ENCODE measurements at regions not wholly inside any gene's neighbourhood (a gene's known extent, or its start where the extent isn't known, plus 50 kb on each side); places are given as distances from the start of the nearest gene placed in this dataset.
"Not testable (repeated sequence)": the region's sequence is repeated elsewhere in the genome, so short reads cannot be mapped to it uniquely, and the experiment has no call there.

- 91 to 92% methylated on average over 3 of the region's 3 CpGs for WGBS, 2 experiments
- Histone ChIP-seq H3K9me3 (ENCODE audit: control insufficient read depth, low read length) (no peaks in the 10 kb centered on the region), H3K27me3 (ENCODE audit: control insufficient read depth, insufficient read depth, low read length, poor library complexity, severe bottlenecking) (no peaks in the 10 kb centered on the region)
Measured at GRCh38 chr5:54870271-54870670, 115.1 kb downstream of the ESM1 start.

GRCh38 chr5:54869691-54870090 lies 115.7 kb downstream of the ESM1 start:
- 100% methylated on average over 1 of the region's 1 CpG for WGBS, 2 experiments
- H3K27ac ChIP-seq (ENCODE audit: insufficient read depth, low read depth, low read length, poor library complexity, severe bottlenecking), result no peak overlapping the region

More at GRCh38 chr5:54870271-54870670, 115.1 kb downstream of the ESM1 start:
- Histone ChIP-seq H3K4me3 (ENCODE audit: insufficient read depth, low read depth, low read length) (no peak overlapping the region), H3K36me3 (ENCODE audit: control insufficient read depth, insufficient read depth, low read length) (no peaks in the 10 kb centered on the region), H3K27ac (ENCODE audit: insufficient read depth, low read depth, low read length, poor library complexity, severe bottlenecking) (no peak overlapping the region), H3K4me1 (ENCODE audit: control insufficient read depth, insufficient read depth, low read length) (no peaks in the 10 kb centered on the region)

GRCh38 chr5:54868511-54869483 lies 116.6 kb downstream of the ESM1 start:
- H3K4me1 ChIP-seq (ENCODE audit: control insufficient read depth, insufficient read depth, low read length), result no peaks in the 10 kb centered on the region
- 89% methylated on average over 12 of the region's 12 CpGs for WGBS, 2 experiments
- no peaks in the 10 kb centered on the region for H3K9me3 ChIP-seq (ENCODE audit: control insufficient read depth, low read length)
- no peak overlapping the region for H3K4me3 ChIP-seq (ENCODE audit: insufficient read depth, low read depth, low read length)
- no peaks in the 10 kb centered on the region for H3K27me3 ChIP-seq (ENCODE audit: control insufficient read depth, insufficient read depth, low read length, poor library complexity, severe bottlenecking)
- no peaks in the 10 kb centered on the region for H3K36me3 ChIP-seq (ENCODE audit: control insufficient read depth, insufficient read depth, low read length)
- H3K27ac ChIP-seq (ENCODE audit: insufficient read depth, low read depth, low read length, poor library complexity, severe bottlenecking), result no peak overlapping the region

More at GRCh38 chr5:54869691-54870090, 115.7 kb downstream of the ESM1 start:
- H3K9me3 ChIP-seq (ENCODE audit: control insufficient read depth, low read length), result no peaks in the 10 kb centered on the region
- H3K27me3 ChIP-seq (ENCODE audit: control insufficient read depth, insufficient read depth, low read length, poor library complexity, severe bottlenecking), result no peaks in the 10 kb centered on the region
- H3K4me1 ChIP-seq (ENCODE audit: control insufficient read depth, insufficient read depth, low read length), result no peaks in the 10 kb centered on the region
- no peak overlapping the region for H3K4me3 ChIP-seq (ENCODE audit: insufficient read depth, low read depth, low read length)
- H3K36me3 ChIP-seq (ENCODE audit: control insufficient read depth, insufficient read depth, low read length), result no peaks in the 10 kb centered on the region

- Histone ChIP-seq H3K27me3 (ENCODE audit: control insufficient read depth, insufficient read depth, low read length, poor library complexity, severe bottlenecking) (no peaks in the 10 kb centered on the region), H3K4me3 (ENCODE audit: insufficient read depth, low read depth, low read length) (no peak overlapping the region), H3K36me3 (ENCODE audit: control insufficient read depth, insufficient read depth, low read length) (no peaks in the 10 kb centered on the region), H3K4me1 (ENCODE audit: control insufficient read depth, insufficient read depth, low read length) (no peaks in the 10 kb centered on the region), H3K9me3 (ENCODE audit: control insufficient read depth, low read length) (no peaks in the 10 kb centered on the region), H3K27ac (ENCODE audit: insufficient read depth, low read depth, low read length, poor library complexity, severe bottlenecking) (no peak overlapping the region)
- 60 to 69% methylated on average over 5 to 7 of the region's 7 CpGs for WGBS, 2 experiments
Measured at GRCh38 chr5:54867310-54867944, 118.0 kb downstream of the ESM1 start.

- not testable (repeated sequence) for H3K9me3 ChIP-seq (ENCODE audit: control insufficient read depth, low read length); H3K4me3 ChIP-seq (ENCODE audit: insufficient read depth, low read depth, low read length); H3K4me1 ChIP-seq (ENCODE audit: control insufficient read depth, insufficient read depth, low read length); H3K27me3 ChIP-seq (ENCODE audit: control insufficient read depth, insufficient read depth, low read length, poor library complexity, severe bottlenecking); H3K27ac ChIP-seq (ENCODE audit: insufficient read depth, low read depth, low read length, poor library complexity, severe bottlenecking); H3K36me3 ChIP-seq (ENCODE audit: control insufficient read depth, insufficient read depth, low read length)
- WGBS, 2 experiments, result 94 to 96% methylated on average over 44 of the region's 44 CpGs
Measured at GRCh38 chr5:54864911-54865515, 120.4 kb downstream of the ESM1 start.

- 82 to 84% methylated on average over 7 of the region's 7 CpGs for WGBS, 2 experiments
- Histone ChIP-seq H3K9me3 (ENCODE audit: control insufficient read depth, low read length) (peaks cover 4% of the 10 kb centered on the region), H3K36me3 (ENCODE audit: control insufficient read depth, insufficient read depth, low read length) (no peaks in the 10 kb centered on the region), H3K4me3 (ENCODE audit: insufficient read depth, low read depth, low read length) (no peak overlapping the region), H3K27me3 (ENCODE audit: control insufficient read depth, insufficient read depth, low read length, poor library complexity, severe bottlenecking) (no peaks in the 10 kb centered on the region), H3K27ac (ENCODE audit: insufficient read depth, low read depth, low read length, poor library complexity, severe bottlenecking) (no peak overlapping the region), H3K4me1 (ENCODE audit: control insufficient read depth, insufficient read depth, low read length) (no peaks in the 10 kb centered on the region)
Measured at GRCh38 chr5:54862036-54862435, 123.4 kb downstream of the ESM1 start.

GRCh38 chr5:54861212-54861894 lies 124.0 kb downstream of the ESM1 start:
- no peak overlapping the region for H3K27ac ChIP-seq (ENCODE audit: insufficient read depth, low read depth, low read length, poor library complexity, severe bottlenecking)
- no peaks in the 10 kb centered on the region for H3K4me1 ChIP-seq (ENCODE audit: control insufficient read depth, insufficient read depth, low read length)
- no peaks in the 10 kb centered on the region for H3K27me3 ChIP-seq (ENCODE audit: control insufficient read depth, insufficient read depth, low read length, poor library complexity, severe bottlenecking)
- WGBS, 2 experiments, result 91 to 97% methylated on average over 3 to 4 of the region's 5 CpGs
- no peak overlapping the region for H3K4me3 ChIP-seq (ENCODE audit: insufficient read depth, low read depth, low read length)
- H3K36me3 ChIP-seq (ENCODE audit: control insufficient read depth, insufficient read depth, low read length), result no peaks in the 10 kb centered on the region
- peaks cover 4% of the 10 kb centered on the region for H3K9me3 ChIP-seq (ENCODE audit: control insufficient read depth, low read length)

- H3K36me3 ChIP-seq (ENCODE audit: control insufficient read depth, insufficient read depth, low read length), result no peaks in the 10 kb centered on the region
- peaks cover 4% of the 10 kb centered on the region for H3K9me3 ChIP-seq (ENCODE audit: control insufficient read depth, low read length)
- 90 to 97% methylated on average over 2 of the region's 2 CpGs for WGBS, 2 experiments
- no peak overlapping the region for H3K27ac ChIP-seq (ENCODE audit: insufficient read depth, low read depth, low read length, poor library complexity, severe bottlenecking)
- H3K4me3 ChIP-seq (ENCODE audit: insufficient read depth, low read depth, low read length), result no peak overlapping the region
- H3K4me1 ChIP-seq (ENCODE audit: control insufficient read depth, insufficient read depth, low read length), result no peaks in the 10 kb centered on the region
- no peaks in the 10 kb centered on the region for H3K27me3 ChIP-seq (ENCODE audit: control insufficient read depth, insufficient read depth, low read length, poor library complexity, severe bottlenecking)
Measured at GRCh38 chr5:54860321-54860720, 125.1 kb downstream of the ESM1 start.

- H3K27ac ChIP-seq (ENCODE audit: insufficient read depth, low read depth, low read length, poor library complexity, severe bottlenecking), result no peak overlapping the region
- H3K4me1 ChIP-seq (ENCODE audit: control insufficient read depth, insufficient read depth, low read length), result no peaks in the 10 kb centered on the region
- peaks cover 4% of the 10 kb centered on the region for H3K9me3 ChIP-seq (ENCODE audit: control insufficient read depth, low read length)
- H3K4me3 ChIP-seq (ENCODE audit: insufficient read depth, low read depth, low read length), result no peak overlapping the region
- no peaks in the 10 kb centered on the region for H3K27me3 ChIP-seq (ENCODE audit: control insufficient read depth, insufficient read depth, low read length, poor library complexity, severe bottlenecking)
- no peaks in the 10 kb centered on the region for H3K36me3 ChIP-seq (ENCODE audit: control insufficient read depth, insufficient read depth, low read length)
Measured at GRCh38 chr5:54859316-54859715, 126.1 kb downstream of the ESM1 start.
